Smooth muscle cell (in vitro differentiated cells): ENCODE measurements at regions not wholly inside any gene's neighbourhood (a gene's known extent, or its start where the extent isn't known, plus 50 kb on each side); places are given as distances from the start of the nearest gene placed in this dataset.
A peak's percentile ranks its signal among the peaks of the same experiment; 100 is the strongest.

Experiments used
- DNase-seq: peaks from one replicate; lab custom pipeline; 2025; ENCODE audit not compliant: unreplicated experiment; lab: John Stamatoyannopoulos, UW
- H2AFZ ChIP-seq: fragments of 200-600 bp; sonication (generic); 2 replicates; pipeline ENCODE4 v1.6.0; 2016; ENCODE audit warnings: antibody characterized with exemption, low read depth, mild to moderate bottlenecking
- H3F3A ChIP-seq: fragments of 200-600 bp; sonication (generic); 2 replicates; pipeline ENCODE4 v1.6.0; 2017; ENCODE audit warnings: antibody characterized with exemption, low read depth
- H3K27ac ChIP-seq: fragments of 200-600 bp; sonication (generic); 2 replicates; pipeline ENCODE4 v1.5.1; 2016; ENCODE audit warnings: low read depth, mild to moderate bottlenecking
- H3K27me3 ChIP-seq: fragments of 200-600 bp; sonication (generic); 2 replicates; pipeline ENCODE4 v1.6.1; 2016; ENCODE audit warnings: low read depth, mild to moderate bottlenecking
- H3K36me3 ChIP-seq: fragments of 200-600 bp; sonication (generic); 2 replicates; pipeline ENCODE4 v1.5.1; 2016; ENCODE audit warnings: low read depth
- H3K4me1 ChIP-seq: fragments of 200-600 bp; sonication (generic); 2 replicates; pipeline ENCODE4 v1.5.1; 2016; ENCODE audit warnings: low read depth
- H3K4me2 ChIP-seq: fragments of 200-600 bp; sonication (generic); 2 replicates; pipeline ENCODE4 v1.6.0; 2016; ENCODE audit warnings: mild to moderate bottlenecking
- H3K4me3 ChIP-seq: fragments of 200-600 bp; sonication (generic); 2 replicates; pipeline ENCODE4 v1.5.1; 2016; ENCODE audit warnings: mild to moderate bottlenecking
- H3K79me2 ChIP-seq: fragments of 200-600 bp; sonication (generic); 2 replicates; pipeline ENCODE4 v1.6.0; 2016; ENCODE audit warnings: low read depth, mild to moderate bottlenecking
- H3K9ac ChIP-seq: fragments of 200-600 bp; sonication (generic); 2 replicates; pipeline ENCODE4 v1.6.0; 2016; ENCODE audit warnings: low read depth
- H3K9me3 ChIP-seq: fragments of 200-600 bp; sonication (generic); replicated peaks from 2 replicates; pipeline ENCODE4 v1.5.1; 2016; ENCODE audit warnings: low read depth
- H4K20me1 ChIP-seq: fragments of 200-600 bp; sonication (generic); 2 replicates; pipeline ENCODE4 v1.6.0; 2016; ENCODE audit warnings: low read depth
- CTCF ChIP-seq: fragments of 200-600 bp; sonication (generic); IDR thresholded peaks from 2 replicates; pipeline ENCODE4 v1.5.1; 2017; ENCODE audit warnings: borderline replicate concordance, mild to moderate bottlenecking, antibody characterized with exemption; ENCODE audit not compliant: insufficient read depth, poor library complexity, severe bottlenecking
- whole genome bisulfite sequencing: methylation state at CpG from one replicate; pipeline ENCODE4 v1.1.7; 2016; ENCODE audit warnings: low lambda C conversion rate; 5-methylcytosine and 5-hydroxymethylcytosine counted together

- 88% methylated on average over 1 of the region's 1 CpG for WGBS
- no peak for DNase-seq
- Histone ChIP-seq H3K27ac (no peak overlapping the region), H3K36me3 (no peaks in the 10 kb centered on the region), H3F3A (peaks cover 13% of the 10 kb centered on the region), H2AFZ (no peak overlapping the region), H3K9me3 (no peaks in the 10 kb centered on the region), H4K20me1 (no peaks in the 10 kb centered on the region), H3K4me1 (peaks cover 7% of the 10 kb centered on the region), H3K4me3 (no peak overlapping the region), H3K9ac (no peak overlapping the region), H3K27me3 (no peaks in the 10 kb centered on the region), H3K4me2 (no peak overlapping the region), H3K79me2 (no peaks in the 10 kb centered on the region)
- no peak for TF ChIP-seq CTCF
Measured at GRCh38 chr14:34205799-34206198, 254.9 kb upstream of the EGLN3 start.

GRCh38 chr14:34204774-34205173, 253.9 kb upstream of the EGLN3 start:
- no peak overlapping the region for H2AFZ ChIP-seq

GRCh38 chr14:34203251-34203722, 252.4 kb upstream of the EGLN3 start:
- Histone ChIP-seq H3K79me2 (no peaks in the 10 kb centered on the region), H3K27ac (peak overlapping the region; percentile 98), H3K9me3 (no peaks in the 10 kb centered on the region), H3F3A (peaks cover 19% of the 10 kb centered on the region), H3K4me3 (no peak overlapping the region), H2AFZ (no peak overlapping the region), H4K20me1 (no peaks in the 10 kb centered on the region), H3K36me3 (no peaks in the 10 kb centered on the region), H3K9ac (no peak overlapping the region), H3K27me3 (no peaks in the 10 kb centered on the region), H3K4me1 (peaks cover 7% of the 10 kb centered on the region), H3K4me2 (peak overlapping the region; percentile 34)
- 53% methylated on average over 4 of the region's 4 CpGs for WGBS
- no peak for DNase-seq
- TF ChIP-seq CTCF = no peak

More at GRCh38 chr14:34204774-34205173, 253.9 kb upstream of the EGLN3 start:
- Histone ChIP-seq H3K9me3 (no peaks in the 10 kb centered on the region), H3F3A (peaks cover 13% of the 10 kb centered on the region), H3K4me3 (no peak overlapping the region), H4K20me1 (no peaks in the 10 kb centered on the region), H3K9ac (no peak overlapping the region), H3K36me3 (no peaks in the 10 kb centered on the region), H3K4me1 (peaks cover 7% of the 10 kb centered on the region), H3K27me3 (no peaks in the 10 kb centered on the region), H3K79me2 (no peaks in the 10 kb centered on the region), H3K4me2 (no peak overlapping the region), H3K27ac (no peak overlapping the region)
- 93% methylated on average over 4 of the region's 4 CpGs for WGBS
- no peak for DNase-seq
- no peak for TF ChIP-seq CTCF

- H3F3A ChIP-seq = peaks cover 26% of the 10 kb centered on the region
- peak overlapping the region; percentile 98 for H3K27ac ChIP-seq
- no peaks in the 10 kb centered on the region for H3K36me3 ChIP-seq
- no peaks in the 10 kb centered on the region for H4K20me1 ChIP-seq
- H3K4me1 ChIP-seq = peaks cover 7% of the 10 kb centered on the region
- no peaks in the 10 kb centered on the region for H3K27me3 ChIP-seq
- no peaks in the 10 kb centered on the region for H3K79me2 ChIP-seq
- H3K4me2 ChIP-seq = peak overlapping the region; percentile 34
- no peak for DNase-seq
- peak overlapping the region; percentile 15 for H3K9ac ChIP-seq
- no peaks in the 10 kb centered on the region for H3K9me3 ChIP-seq
- no peak overlapping the region for H2AFZ ChIP-seq
- no peak overlapping the region for H3K4me3 ChIP-seq
- 15% methylated on average over 3 of the region's 3 CpGs for WGBS
- no peak for TF ChIP-seq CTCF
Measured at GRCh38 chr14:34201909-34202637, 251.2 kb upstream of the EGLN3 start.
